ENCODE measurements at regions not wholly inside any gene's neighbourhood (a gene's known extent, or its start where the extent isn't known, plus 50 kb on each side); places are given as distances from the start of the nearest gene placed in this dataset.

DNA sequence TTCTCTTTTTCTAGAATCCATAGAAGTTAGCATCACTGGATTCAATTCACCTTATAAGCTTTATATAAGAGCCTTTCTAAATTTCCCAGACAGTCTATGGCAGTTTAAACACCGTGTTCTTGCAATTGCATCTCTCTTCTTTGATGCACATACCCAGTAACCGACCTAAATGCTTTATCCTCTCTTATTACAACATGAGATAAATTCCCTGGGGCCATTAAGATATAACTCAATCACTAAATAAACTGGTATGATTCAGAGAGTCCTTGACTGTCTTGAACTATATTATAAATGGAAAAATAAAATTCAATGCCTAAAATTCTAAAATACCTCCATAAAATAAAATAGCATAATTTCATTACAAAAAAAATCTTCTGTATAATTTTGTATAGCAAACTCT, 98.1 kb downstream of the DIRAS2 start:
- RAD21 ChIA-PET (ENCODE audit: low non-redundant PET in 1 of 2, low total read pairs in 2 of 2, uncharacterized antibody in 2 of 2, unreplicated experiment in 2 of 2): no interaction called here
- CTCF ChIA-PET: no interaction called here

More for the DNA sequence above, 98.1 kb downstream of the DIRAS2 start:
- H3K4me2 ChIP-seq (ENCODE audit: low read length): no peak overlapping the region
- H3K9ac ChIP-seq (ENCODE audit: low read length): no peak overlapping the region
- no peak overlapping the region for H3K4me3 ChIP-seq (replicated peaks in 1 of 2; ENCODE audit: low read depth in 1 of 2, low read length in 2 of 2)
- no peaks in the 10 kb centered on the region for H3K9me2 ChIP-seq (ENCODE audit: insufficient read depth)
- no peaks in the 10 kb centered on the region for H3K4me1 ChIP-seq (ENCODE audit: control insufficient read depth in 1 of 2, insufficient read depth in 2 of 2, low read length in 2 of 2)
- BruUV-seq (replicated peaks): no TSS peak
- H3K27ac ChIP-seq (ENCODE audit: low read depth, low read length): no peak overlapping the region
- POLR2A ChIA-PET: no interaction called here
- no peaks in the 10 kb centered on the region for H3K9me3 ChIP-seq (ENCODE audit: control insufficient read depth in 1 of 2, insufficient read depth in 1 of 2, low read depth in 1 of 2, low read length in 2 of 2)
- DNase-seq (ENCODE audit: low read depth, low spot score): no peak
- H4K20me1 ChIP-seq (ENCODE audit: insufficient read depth): no peaks in the 10 kb centered on the region
- intact Hi-C loops (cut with micrococcal nuclease): no loop called here
- no peaks in the 10 kb centered on the region for H3K36me3 ChIP-seq (ENCODE audit: control insufficient read depth in 1 of 2, insufficient read depth in 2 of 2, low read length in 2 of 2)
- H3K27me3 ChIP-seq (ENCODE audit: insufficient read depth, low read length): peaks cover 14% of the 10 kb centered on the region
- TF ChIP-seq, protein P1, sequence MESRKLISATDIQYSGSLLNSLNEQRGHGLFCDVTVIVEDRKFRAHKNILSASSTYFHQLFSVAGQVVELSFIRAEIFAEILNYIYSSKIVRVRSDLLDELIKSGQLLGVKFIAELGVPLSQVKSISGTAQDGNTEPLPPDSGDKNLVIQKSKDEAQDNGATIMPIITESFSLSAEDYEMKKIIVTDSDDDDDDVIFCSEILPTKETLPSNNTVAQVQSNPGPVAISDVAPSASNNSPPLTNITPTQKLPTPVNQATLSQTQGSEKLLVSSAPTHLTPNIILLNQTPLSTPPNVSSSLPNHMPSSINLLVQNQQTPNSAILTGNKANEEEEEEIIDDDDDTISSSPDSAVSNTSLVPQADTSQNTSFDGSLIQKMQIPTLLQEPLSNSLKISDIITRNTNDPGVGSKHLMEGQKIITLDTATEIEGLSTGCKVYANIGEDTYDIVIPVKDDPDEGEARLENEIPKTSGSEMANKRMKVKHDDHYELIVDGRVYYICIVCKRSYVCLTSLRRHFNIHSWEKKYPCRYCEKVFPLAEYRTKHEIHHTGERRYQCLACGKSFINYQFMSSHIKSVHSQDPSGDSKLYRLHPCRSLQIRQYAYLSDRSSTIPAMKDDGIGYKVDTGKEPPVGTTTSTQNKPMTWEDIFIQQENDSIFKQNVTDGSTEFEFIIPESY (IDR thresholded peaks at IDR 0.05; ENCODE audit: extremely low read depth, insufficient replicate concordance, low read length): no peak
- TF ChIP-seq, protein P2, sequence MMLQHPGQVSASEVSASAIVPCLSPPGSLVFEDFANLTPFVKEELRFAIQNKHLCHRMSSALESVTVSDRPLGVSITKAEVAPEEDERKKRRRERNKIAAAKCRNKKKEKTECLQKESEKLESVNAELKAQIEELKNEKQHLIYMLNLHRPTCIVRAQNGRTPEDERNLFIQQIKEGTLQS (IDR thresholded peaks at IDR 0.05): no peak
- no peak for TF ChIP-seq FOSL1 (IDR thresholded peaks at IDR 0.05; ENCODE audit: low read depth)
- no peak for TF ChIP-seq TCF7L2 (IDR thresholded peaks at IDR 0.05; ENCODE audit: borderline replicate concordance, extremely low read depth, insufficient read depth, insufficient read length)
- TF ChIP-seq SRF (IDR thresholded peaks at IDR 0.05; ENCODE audit: low read depth): no peak
- TF ChIP-seq ZNF274 (IDR thresholded peaks at IDR 0.05; ENCODE audit: low read depth, low read length): no peak
- no peak for TF ChIP-seq EGR1 (IDR thresholded peaks at IDR 0.05; ENCODE audit: low read depth)
- no peak for TF ChIP-seq POLR2AphosphoS5 (IDR thresholded peaks at IDR 0.05; ENCODE audit: low read depth, low read length)
- TF ChIP-seq, protein P3, sequence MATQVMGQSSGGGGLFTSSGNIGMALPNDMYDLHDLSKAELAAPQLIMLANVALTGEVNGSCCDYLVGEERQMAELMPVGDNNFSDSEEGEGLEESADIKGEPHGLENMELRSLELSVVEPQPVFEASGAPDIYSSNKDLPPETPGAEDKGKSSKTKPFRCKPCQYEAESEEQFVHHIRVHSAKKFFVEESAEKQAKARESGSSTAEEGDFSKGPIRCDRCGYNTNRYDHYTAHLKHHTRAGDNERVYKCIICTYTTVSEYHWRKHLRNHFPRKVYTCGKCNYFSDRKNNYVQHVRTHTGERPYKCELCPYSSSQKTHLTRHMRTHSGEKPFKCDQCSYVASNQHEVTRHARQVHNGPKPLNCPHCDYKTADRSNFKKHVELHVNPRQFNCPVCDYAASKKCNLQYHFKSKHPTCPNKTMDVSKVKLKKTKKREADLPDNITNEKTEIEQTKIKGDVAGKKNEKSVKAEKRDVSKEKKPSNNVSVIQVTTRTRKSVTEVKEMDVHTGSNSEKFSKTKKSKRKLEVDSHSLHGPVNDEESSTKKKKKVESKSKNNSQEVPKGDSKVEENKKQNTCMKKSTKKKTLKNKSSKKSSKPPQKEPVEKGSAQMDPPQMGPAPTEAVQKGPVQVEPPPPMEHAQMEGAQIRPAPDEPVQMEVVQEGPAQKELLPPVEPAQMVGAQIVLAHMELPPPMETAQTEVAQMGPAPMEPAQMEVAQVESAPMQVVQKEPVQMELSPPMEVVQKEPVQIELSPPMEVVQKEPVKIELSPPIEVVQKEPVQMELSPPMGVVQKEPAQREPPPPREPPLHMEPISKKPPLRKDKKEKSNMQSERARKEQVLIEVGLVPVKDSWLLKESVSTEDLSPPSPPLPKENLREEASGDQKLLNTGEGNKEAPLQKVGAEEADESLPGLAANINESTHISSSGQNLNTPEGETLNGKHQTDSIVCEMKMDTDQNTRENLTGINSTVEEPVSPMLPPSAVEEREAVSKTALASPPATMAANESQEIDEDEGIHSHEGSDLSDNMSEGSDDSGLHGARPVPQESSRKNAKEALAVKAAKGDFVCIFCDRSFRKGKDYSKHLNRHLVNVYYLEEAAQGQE (IDR thresholded peaks at IDR 0.05; ENCODE audit: low read depth): no peak
- no peak for TF ChIP-seq ELF1 (IDR thresholded peaks at IDR 0.05; ENCODE audit: borderline replicate concordance, low read depth)
- TF ChIP-seq, protein P4, sequence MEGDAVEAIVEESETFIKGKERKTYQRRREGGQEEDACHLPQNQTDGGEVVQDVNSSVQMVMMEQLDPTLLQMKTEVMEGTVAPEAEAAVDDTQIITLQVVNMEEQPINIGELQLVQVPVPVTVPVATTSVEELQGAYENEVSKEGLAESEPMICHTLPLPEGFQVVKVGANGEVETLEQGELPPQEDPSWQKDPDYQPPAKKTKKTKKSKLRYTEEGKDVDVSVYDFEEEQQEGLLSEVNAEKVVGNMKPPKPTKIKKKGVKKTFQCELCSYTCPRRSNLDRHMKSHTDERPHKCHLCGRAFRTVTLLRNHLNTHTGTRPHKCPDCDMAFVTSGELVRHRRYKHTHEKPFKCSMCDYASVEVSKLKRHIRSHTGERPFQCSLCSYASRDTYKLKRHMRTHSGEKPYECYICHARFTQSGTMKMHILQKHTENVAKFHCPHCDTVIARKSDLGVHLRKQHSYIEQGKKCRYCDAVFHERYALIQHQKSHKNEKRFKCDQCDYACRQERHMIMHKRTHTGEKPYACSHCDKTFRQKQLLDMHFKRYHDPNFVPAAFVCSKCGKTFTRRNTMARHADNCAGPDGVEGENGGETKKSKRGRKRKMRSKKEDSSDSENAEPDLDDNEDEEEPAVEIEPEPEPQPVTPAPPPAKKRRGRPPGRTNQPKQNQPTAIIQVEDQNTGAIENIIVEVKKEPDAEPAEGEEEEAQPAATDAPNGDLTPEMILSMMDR (IDR thresholded peaks at IDR 0.05 in 2 of 3, conservative IDR thresholded peaks at IDR 0.05 in 1 of 3; ENCODE audit: borderline replicate concordance in 1 of 3, insufficient read depth in 1 of 3, low read depth in 2 of 3, low read length in 2 of 3): no peak
- TF ChIP-seq EZH2phosphoT487 (IDR thresholded peaks at IDR 0.05; ENCODE audit: borderline replicate concordance): no peak
- TF ChIP-seq CBX3 (IDR thresholded peaks at IDR 0.05; ENCODE audit: low read depth): no peak
- no peak for TF ChIP-seq SP1 (IDR thresholded peaks at IDR 0.05; ENCODE audit: low read depth)
- no peak for TF ChIP-seq CEBPB (IDR thresholded peaks at IDR 0.05; ENCODE audit: low read depth)
- no peak for TF ChIP-seq ZFX (IDR thresholded peaks at IDR 0.05)
- TF ChIP-seq JUND (IDR thresholded peaks at IDR 0.05): no peak
- no peaks in the 10 kb centered on the region for H3K79me2 ChIP-seq (ENCODE audit: insufficient read depth, low read length)
- H2AFZ ChIP-seq (ENCODE audit: low read depth, low read length, poor library complexity, severe bottlenecking): no peak overlapping the region
- ATAC-seq: no peak
